ENCODE measurements at regions not wholly inside any gene's neighbourhood (a gene's known extent, or its start where the extent isn't known, plus 50 kb on each side); places are given as distances from the start of the nearest gene placed in this dataset.

DNA sequence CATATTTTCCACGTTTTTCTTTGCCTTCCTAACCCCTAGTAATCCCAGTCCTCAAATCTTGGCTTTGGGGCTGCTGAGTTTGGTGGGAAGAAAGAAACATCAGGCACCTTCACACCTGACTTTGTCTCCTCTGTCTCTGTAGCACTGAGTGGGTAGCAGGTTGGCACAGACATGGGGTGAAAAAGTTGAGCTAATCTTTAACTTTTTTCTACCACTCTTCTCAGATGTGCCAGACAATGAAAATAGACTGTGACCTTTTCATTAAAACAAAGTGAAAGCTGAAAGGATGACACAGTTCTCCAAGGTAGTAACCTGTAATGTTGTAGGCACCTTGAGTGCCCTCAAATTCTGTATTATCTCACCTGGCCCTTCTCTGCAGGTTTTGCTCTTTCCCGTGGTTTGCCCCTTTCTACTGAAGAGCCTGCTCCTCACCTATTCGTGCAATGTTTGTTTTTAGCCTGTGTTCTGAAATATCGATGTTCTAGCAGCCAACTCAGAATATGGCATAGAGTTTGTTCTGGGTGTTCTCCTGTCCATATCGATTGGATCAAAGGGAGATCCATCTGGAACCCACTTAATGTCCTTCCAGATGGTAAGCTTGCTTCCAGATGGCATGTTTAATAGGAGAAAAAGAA, 57.8 kb upstream of the ATXN1 start:
- TF ChIP-seq EGR1 (conservative IDR thresholded peaks at IDR 0.05) (no peak), RFX5 (IDR thresholded peaks at IDR 0.05; ENCODE audit: low read depth, low read length) (no peak), SMC3 (conservative IDR thresholded peaks at IDR 0.05; ENCODE audit: insufficient read depth, low read depth, low read length) (no peak), MGA (IDR thresholded peaks at IDR 0.05) (no peak), MAZ (CRISPR knock-in tag; conservative IDR thresholded peaks at IDR 0.05 in 1 of 2, IDR thresholded peaks at IDR 0.05 in 1 of 2) (no peak), SRSF1 (IDR thresholded peaks at IDR 0.05; ENCODE audit: low read depth, low read length) (no peak), ZNF436 (CRISPR knock-in tag; IDR thresholded peaks at IDR 0.05) (no peak), SREBF1 (IDR thresholded peaks at IDR 0.05; ENCODE audit: borderline replicate concordance, low read depth, low read length) (no peak), U2AF1 (optimal IDR thresholded peaks at IDR 0.05; ENCODE audit: low read depth, low read length) (no peak), DNMT1 (IDR thresholded peaks at IDR 0.05) (no peak), ELF4 (CRISPR knock-in tag; IDR thresholded peaks at IDR 0.05) (no peak)

Measured in K562 (cell line).